GM23248 (cell line): ENCODE measurements at regions not wholly inside any gene's neighbourhood (a gene's known extent, or its start where the extent isn't known, plus 50 kb on each side); places are given as distances from the start of the nearest gene placed in this dataset.

ENCODE experiments used
- DNase-seq: peaks from one replicate; pipeline ENCODE4 v3.0.0-alpha.2; 2015
- H2AFZ ChIP-seq: fragments of 200-600 bp; sonication (generic); 2 replicates; pipeline ENCODE4 v1.6.1; 2016; ENCODE audit warnings: antibody characterized with exemption
- H3F3A ChIP-seq: fragments of 200-600 bp; sonication (generic); 2 replicates; pipeline ENCODE4 v1.6.1; 2016; ENCODE audit warnings: mild to moderate bottlenecking, antibody characterized with exemption, mixed run types; ENCODE audit not compliant: insufficient read depth
- H3K27ac ChIP-seq: fragments of 200-600 bp; sonication (generic); 2 replicates; pipeline ENCODE4 v1.5.1; 2016; ENCODE audit warnings: mild to moderate bottlenecking
- H3K27me3 ChIP-seq: fragments of 200-600 bp; sonication (generic); replicated peaks from 2 replicates; pipeline ENCODE4 v1.6.1; 2016; ENCODE audit warnings: mild to moderate bottlenecking; ENCODE audit not compliant: insufficient read depth
- H3K36me3 ChIP-seq: fragments of 200-600 bp; sonication (generic); 2 replicates; pipeline ENCODE4 v1.6.1; 2016; ENCODE audit warnings: low read depth, mild to moderate bottlenecking
- H3K4me1 ChIP-seq: fragments of 200-600 bp; sonication (generic); 2 replicates; pipeline ENCODE4 v1.6.1; 2016; ENCODE audit warnings: mild to moderate bottlenecking; ENCODE audit not compliant: insufficient read depth
- H3K4me2 ChIP-seq: fragments of 200-600 bp; sonication (generic); one replicate; pipeline ENCODE4 v1.6.1; 2016; ENCODE audit warnings: mild to moderate bottlenecking; ENCODE audit not compliant: unreplicated experiment
- H3K4me3 ChIP-seq: fragments of 200-600 bp; sonication (generic); 2 replicates; pipeline ENCODE4 v1.5.1; 2016; ENCODE audit warnings: mild to moderate bottlenecking
- H3K79me2 ChIP-seq: fragments of 200-600 bp; sonication (generic); 2 replicates; pipeline ENCODE4 v1.6.1; 2016; ENCODE audit warnings: mild to moderate bottlenecking; ENCODE audit not compliant: insufficient read depth
- H3K9ac ChIP-seq: fragments of 200-600 bp; sonication (generic); 2 replicates; pipeline ENCODE4 v1.6.1; 2016; ENCODE audit warnings: mild to moderate bottlenecking
- H3K9me2 ChIP-seq: fragments of 200-600 bp; sonication (generic); 2 replicates; pipeline ENCODE4 v1.6.1; 2016; ENCODE audit warnings: mixed run types, mild to moderate bottlenecking, moderate library complexity; ENCODE audit not compliant: insufficient read depth
- H3K9me3 ChIP-seq: fragments of 200-600 bp; sonication (generic); one replicate; pipeline ENCODE4 v1.6.1; 2017; ENCODE audit warnings: low read depth
- H4K20me1 ChIP-seq: fragments of 200-600 bp; sonication (generic); 2 replicates; pipeline ENCODE4 v1.6.0; 2016; ENCODE audit not compliant: insufficient read depth
- EZH2 ChIP-seq: fragments of 200-600 bp; sonication (generic); IDR thresholded peaks from 2 replicates; pipeline ENCODE4 v1.6.1; 2018; ENCODE audit warnings: antibody characterized with exemption, mild to moderate bottlenecking; ENCODE audit not compliant: insufficient read depth, poor library complexity, severe bottlenecking
- EZH2phosphoT487 ChIP-seq: fragments of 200-600 bp; sonication (generic); IDR thresholded peaks from 2 replicates; pipeline ENCODE4 v1.6.1; 2018; ENCODE audit warnings: antibody characterized with exemption, moderate library complexity, mild to moderate bottlenecking, low read depth; ENCODE audit not compliant: insufficient read depth
- WGBS, 2 experiments: methylation state at CpG; one replicate each; pipeline ENCODE4 v1.1.6; 2015 to 2017; ENCODE audit warnings: low lambda C conversion rate in 2 of 2, low coverage in 1 of 2; ENCODE audit errors: missing lambda C conversion rate in 2 of 2; 5-methylcytosine and 5-hydroxymethylcytosine counted together
- in situ Hi-C: fragments of 300-500 bp; cut with MboI; formaldehyde crosslinking; loops from 2 replicates; pipeline ENCODE4 v1.15.0; 2020

DNA sequence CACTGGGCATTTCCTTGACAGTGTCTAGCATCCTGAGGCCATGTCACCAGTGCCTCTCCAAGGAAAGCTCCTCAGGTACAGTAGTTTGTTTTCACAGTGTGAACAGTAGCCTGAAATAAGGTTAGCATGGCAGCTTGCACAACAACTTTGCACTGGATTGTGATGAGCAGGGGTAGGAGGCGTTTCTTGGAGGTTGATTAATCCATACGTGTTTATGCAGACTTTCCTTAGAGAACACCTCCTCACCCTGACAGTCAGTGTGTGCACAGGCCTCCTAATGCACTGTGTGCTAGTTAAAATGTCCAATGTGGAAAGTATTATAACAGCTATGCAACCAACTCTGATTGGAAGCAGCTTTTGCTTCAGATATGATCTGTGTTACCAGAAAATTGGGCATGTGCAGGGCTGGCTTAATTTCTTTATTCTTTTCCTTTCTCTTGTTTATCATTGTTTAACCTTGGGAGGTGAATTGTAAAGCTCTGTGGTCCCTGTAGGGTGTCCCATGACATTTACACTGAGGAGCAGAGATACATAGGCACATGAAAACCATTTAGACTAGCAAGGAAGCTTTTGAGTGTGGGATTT lies 77.2 kb upstream of the LDAH start:
- no peaks in the 10 kb centered on the region for H3K9me2 ChIP-seq
- H3K36me3 ChIP-seq: no peaks in the 10 kb centered on the region
- DNase-seq: no peak
- no peaks in the 10 kb centered on the region for H3K79me2 ChIP-seq
- no peaks in the 10 kb centered on the region for H3K9me3 ChIP-seq
- H3K4me2 ChIP-seq: no peak overlapping the region
- no peak overlapping the region for H2AFZ ChIP-seq
- H4K20me1 ChIP-seq: no peaks in the 10 kb centered on the region
- WGBS, 2 experiments: 0 to 8% methylated on average over 2 of the region's 2 CpGs
- no peak overlapping the region for H3K9ac ChIP-seq
- H3K27me3 ChIP-seq: no peaks in the 10 kb centered on the region; the same call in 1 of the 2 replicates
- H3K27ac ChIP-seq: no peak overlapping the region
- no peak overlapping the region for H3K4me3 ChIP-seq
- TF ChIP-seq EZH2phosphoT487 (no peak), EZH2 (no peak)
- no peaks in the 10 kb centered on the region for H3F3A ChIP-seq
- in situ Hi-C loops: no loop called here
- H3K4me1 ChIP-seq: no peaks in the 10 kb centered on the region

DNA sequence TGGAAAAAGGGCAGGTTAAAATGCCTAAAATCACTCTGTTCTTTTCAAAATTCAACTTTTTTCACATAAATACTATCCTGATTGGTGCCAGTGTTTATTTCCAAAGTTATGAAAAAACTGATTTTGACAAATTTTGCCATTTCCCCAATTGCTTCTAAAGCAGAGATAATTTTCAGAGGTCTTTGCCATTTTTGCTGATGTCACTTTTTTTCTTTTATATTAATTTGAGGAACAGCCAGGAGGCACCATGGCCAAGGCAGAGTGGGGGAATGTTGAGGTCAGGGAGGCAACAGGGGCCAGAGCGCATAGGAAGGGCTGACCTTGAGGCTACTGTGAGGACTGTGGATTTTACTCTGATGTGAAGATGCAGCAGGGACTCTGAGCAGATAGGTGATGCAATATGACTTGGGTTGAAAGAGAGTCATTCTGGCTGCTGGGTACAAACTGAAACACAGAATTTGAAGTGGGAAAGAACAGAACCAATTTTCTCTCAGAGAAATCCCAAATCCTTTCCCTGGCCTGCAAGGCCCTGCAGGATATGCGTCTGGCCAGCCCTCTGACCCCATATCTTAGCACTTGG lies 75.1 kb upstream of the LDAH start:
- Histone ChIP-seq H3K36me3 (no peaks in the 10 kb centered on the region), H3K9me2 (no peaks in the 10 kb centered on the region), H2AFZ (no peak overlapping the region), H3K27ac (no peak overlapping the region), H3K9ac (no peak overlapping the region), H3K79me2 (no peaks in the 10 kb centered on the region), H3K4me1 (no peaks in the 10 kb centered on the region), H3F3A (no peaks in the 10 kb centered on the region), H3K9me3 (no peaks in the 10 kb centered on the region), H3K27me3 (no peaks in the 10 kb centered on the region; the same call in 1 of the 2 replicates), H3K4me2 (no peak overlapping the region), H4K20me1 (no peaks in the 10 kb centered on the region), H3K4me3 (no peak overlapping the region)
- in situ Hi-C loops: no loop called here
- no peak for DNase-seq
- WGBS, 2 experiments: 58 to 68% methylated on average over 2 of the region's 2 CpGs
- no peak for TF ChIP-seq EZH2phosphoT487
- no peak for TF ChIP-seq EZH2

DNA sequence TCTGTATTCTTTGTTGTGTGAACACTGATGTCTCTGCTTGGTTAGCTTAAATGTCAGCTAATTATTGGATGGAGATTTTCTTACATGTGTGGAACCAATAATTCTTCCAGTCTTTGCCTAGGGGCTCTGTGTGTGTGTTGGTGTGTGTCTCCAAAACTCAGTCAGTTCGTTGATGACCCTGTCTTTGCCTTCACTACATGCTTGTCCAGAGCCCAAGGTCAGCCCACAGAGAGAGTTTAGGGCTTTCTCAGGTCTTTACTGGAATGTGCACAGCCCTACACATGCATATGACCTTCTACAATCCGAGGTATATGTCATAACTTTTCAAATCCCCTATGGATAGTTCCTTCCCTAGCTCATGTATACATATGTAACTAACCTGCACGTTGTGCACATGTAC lies 74.1 kb upstream of the LDAH start:
- no peaks in the 10 kb centered on the region for H3F3A ChIP-seq
- no peaks in the 10 kb centered on the region for H4K20me1 ChIP-seq
- H3K36me3 ChIP-seq: no peaks in the 10 kb centered on the region
- TF ChIP-seq EZH2phosphoT487 (no peak), EZH2 (no peak)
- H3K27me3 ChIP-seq: no peaks in the 10 kb centered on the region; the same call in 1 of the 2 replicates
- H3K9me3 ChIP-seq: no peaks in the 10 kb centered on the region
- DNase-seq: no peak
- in situ Hi-C loops: no loop called here
- H3K9ac ChIP-seq: no peak overlapping the region
- H3K27ac ChIP-seq: no peak overlapping the region
- no peak overlapping the region for H3K4me2 ChIP-seq
- no peaks in the 10 kb centered on the region for H3K4me1 ChIP-seq
- H2AFZ ChIP-seq: no peak overlapping the region
- H3K79me2 ChIP-seq: no peaks in the 10 kb centered on the region
- WGBS, 2 experiments: 6% methylated on average over 3 of the region's 3 CpGs
- H3K9me2 ChIP-seq: no peaks in the 10 kb centered on the region
- H3K4me3 ChIP-seq: no peak overlapping the region

- no peaks in the 10 kb centered on the region for H4K20me1 ChIP-seq
- no peaks in the 10 kb centered on the region for H3K4me1 ChIP-seq
- no peaks in the 10 kb centered on the region for H3K9me3 ChIP-seq
- H3F3A ChIP-seq: no peaks in the 10 kb centered on the region
- H3K79me2 ChIP-seq: no peaks in the 10 kb centered on the region
- TF ChIP-seq EZH2phosphoT487 (no peak), EZH2 (no peak)
- H3K27me3 ChIP-seq: no peaks in the 10 kb centered on the region
- H3K36me3 ChIP-seq: no peaks in the 10 kb centered on the region
- 5 to 18% methylated on average over 5 of the region's 5 CpGs for WGBS, 2 experiments
- no peak for DNase-seq
- H3K4me2 ChIP-seq: no peak overlapping the region
- H3K27ac ChIP-seq: no peak overlapping the region
- no peak overlapping the region for H2AFZ ChIP-seq
- no peak overlapping the region for H3K9ac ChIP-seq
- in situ Hi-C loops: no loop called here
- no peak overlapping the region for H3K4me3 ChIP-seq
- no peaks in the 10 kb centered on the region for H3K9me2 ChIP-seq
Observed at GRCh38 chr2:20884829-20885228, 61.9 kb upstream of the LDAH start.
